IPS-15b (cell line): ENCODE measurements at regions not wholly inside any gene's neighbourhood (a gene's known extent, or its start where the extent isn't known, plus 50 kb on each side); places are given as distances from the start of the nearest gene placed in this dataset.

ENCODE experiments used
- H3K27me3 ChIP-seq: one replicate; pipeline ENCODE4 v1.6.1; 2013; ENCODE audit warnings: low read length; ENCODE audit not compliant: control insufficient read depth, insufficient read depth
- H3K36me3 ChIP-seq: one replicate; pipeline ENCODE4 v1.6.1; 2013; ENCODE audit warnings: low read length; ENCODE audit not compliant: control insufficient read depth, insufficient read depth
- H3K4me1 ChIP-seq: one replicate; pipeline ENCODE4 v1.6.1; 2013; ENCODE audit warnings: mild to moderate bottlenecking, low read length; ENCODE audit not compliant: control insufficient read depth, insufficient read depth
- H3K4me3 ChIP-seq: one replicate; pipeline ENCODE4 v1.5.1; 2013; ENCODE audit warnings: low read depth, low read length
- H3K9ac ChIP-seq: one replicate; pipeline ENCODE4 v1.6.1; 2013; ENCODE audit warnings: low read depth, mild to moderate bottlenecking, low read length
- H3K9me3 ChIP-seq: one replicate; pipeline ENCODE4 v1.6.1; 2013; ENCODE audit warnings: mild to moderate bottlenecking, low read length; ENCODE audit not compliant: control insufficient read depth, insufficient read depth

DNA sequence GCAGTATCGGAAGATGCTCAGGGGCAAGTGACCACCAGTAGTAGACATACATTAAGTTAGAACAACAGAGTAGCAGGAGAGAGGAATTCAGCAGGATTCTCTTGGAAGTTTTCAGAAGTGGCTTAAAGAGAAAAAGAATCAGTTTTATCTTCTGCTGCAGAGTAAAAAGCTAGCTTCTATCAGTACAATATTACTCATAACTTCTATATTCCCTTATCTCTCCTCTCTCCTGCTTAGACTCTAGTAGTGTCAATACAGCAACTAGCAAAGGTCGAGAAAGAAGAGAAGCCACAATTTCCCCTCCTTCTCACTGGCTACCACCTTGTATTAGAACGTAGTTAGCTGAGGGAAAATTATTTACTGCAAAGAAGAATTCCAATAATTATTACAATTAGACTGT, 539.7 kb downstream of the DIPK2A start:
- H3K9me3 ChIP-seq = no peaks in the 10 kb centered on the region
- no peak overlapping the region for H3K4me3 ChIP-seq
- H3K9ac ChIP-seq = no peak overlapping the region
- H3K4me1 ChIP-seq = no peaks in the 10 kb centered on the region
- no peaks in the 10 kb centered on the region for H3K36me3 ChIP-seq
- H3K27me3 ChIP-seq = no peaks in the 10 kb centered on the region

DNA sequence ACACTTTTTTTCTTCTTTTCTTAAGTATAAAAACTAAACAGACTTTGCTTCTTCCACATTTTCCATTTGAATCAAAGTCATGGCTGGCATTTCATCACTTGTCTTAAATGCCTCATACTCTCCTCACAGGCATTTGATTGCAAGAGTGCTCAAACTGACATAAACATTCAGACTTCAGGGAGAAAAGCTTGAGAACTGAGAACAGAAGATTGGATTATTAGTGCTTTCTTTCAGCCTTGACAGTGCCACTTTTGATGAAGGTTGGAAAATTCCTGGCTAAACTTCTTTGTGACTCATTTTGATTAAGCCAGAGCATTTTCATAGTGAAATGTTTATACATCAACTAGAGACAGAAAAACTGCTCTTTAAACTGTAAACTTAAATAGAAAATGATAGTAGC, 544.4 kb downstream of the DIPK2A start:
- no peaks in the 10 kb centered on the region for H3K36me3 ChIP-seq

DNA sequence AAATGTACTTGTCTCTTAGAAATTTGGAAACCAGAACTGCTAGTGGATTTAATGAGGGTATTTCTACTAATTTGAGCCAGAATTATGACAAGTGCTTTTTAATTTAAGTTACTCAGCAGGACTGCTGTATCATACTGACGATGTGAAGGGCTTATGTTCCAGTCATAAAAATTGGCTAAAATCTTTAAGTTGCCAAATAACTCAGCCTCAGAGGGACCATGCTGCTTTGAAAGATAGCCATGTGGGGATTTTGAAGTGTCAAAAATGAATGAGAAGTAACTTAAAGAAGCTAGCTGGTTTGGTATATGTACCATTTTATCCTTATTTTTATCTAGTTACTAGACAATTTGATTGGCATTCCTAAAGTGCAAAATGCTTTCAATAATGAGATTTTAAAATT, 545.0 kb downstream of the DIPK2A start:
- no peaks in the 10 kb centered on the region for H3K27me3 ChIP-seq
- no peaks in the 10 kb centered on the region for H3K9me3 ChIP-seq
- no peak overlapping the region for H3K4me3 ChIP-seq
- H3K36me3 ChIP-seq = no peaks in the 10 kb centered on the region
- no peaks in the 10 kb centered on the region for H3K4me1 ChIP-seq
- H3K9ac ChIP-seq = no peak overlapping the region

More for the DNA sequence above, 544.4 kb downstream of the DIPK2A start:
- no peak overlapping the region for H3K9ac ChIP-seq
- H3K27me3 ChIP-seq = no peaks in the 10 kb centered on the region
- no peak overlapping the region for H3K4me3 ChIP-seq
- no peaks in the 10 kb centered on the region for H3K9me3 ChIP-seq
- no peaks in the 10 kb centered on the region for H3K4me1 ChIP-seq

DNA sequence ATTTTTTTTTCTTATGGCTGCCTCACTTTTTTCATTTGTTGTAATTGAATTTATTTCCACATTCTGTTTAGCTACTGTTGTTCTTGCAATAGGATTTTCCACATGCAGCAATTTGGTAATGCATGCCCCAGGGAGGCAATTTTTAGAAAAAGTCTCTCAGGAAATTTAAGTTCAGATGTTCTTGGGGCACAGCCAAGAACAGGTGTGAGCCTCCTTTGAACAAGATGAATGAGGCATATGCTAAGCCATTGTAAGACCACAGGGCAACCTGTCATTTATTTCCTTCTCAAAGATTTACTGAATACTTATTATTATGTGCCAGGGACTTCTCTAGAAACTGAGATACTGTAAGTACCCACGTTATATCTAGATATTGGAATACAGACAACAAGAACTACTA, 549.5 kb downstream of the DIPK2A start:
- peaks cover 6% of the 10 kb centered on the region for H3K4me1 ChIP-seq
- no peaks in the 10 kb centered on the region for H3K36me3 ChIP-seq
- H3K27me3 ChIP-seq = no peaks in the 10 kb centered on the region
- H3K9me3 ChIP-seq = no peaks in the 10 kb centered on the region
- H3K9ac ChIP-seq = no peak overlapping the region
- H3K4me3 ChIP-seq = no peak overlapping the region

DNA sequence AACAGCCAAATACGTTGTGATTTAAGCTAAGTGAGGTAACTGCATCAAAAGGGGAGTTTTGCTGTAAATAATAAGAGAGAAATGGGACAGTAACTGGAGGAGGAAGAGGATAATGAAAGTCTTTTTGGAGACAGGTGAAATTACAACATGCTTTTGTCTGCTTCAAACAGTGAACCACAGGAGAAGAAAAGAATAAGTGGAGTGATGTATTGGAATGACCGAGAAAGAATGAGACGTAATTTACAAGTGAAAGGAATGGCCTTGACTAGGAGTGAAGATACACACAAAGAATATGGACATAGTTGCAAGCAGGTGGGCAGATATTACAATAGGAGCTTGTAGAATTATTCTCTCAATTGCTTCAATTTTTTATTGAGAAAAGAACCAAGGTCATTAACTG, 550.8 kb downstream of the DIPK2A start:
- Histone ChIP-seq H3K27me3 (no peaks in the 10 kb centered on the region), H3K9ac (no peak overlapping the region), H3K36me3 (no peaks in the 10 kb centered on the region), H3K4me1 (peaks cover 6% of the 10 kb centered on the region), H3K9me3 (no peaks in the 10 kb centered on the region), H3K4me3 (no peak overlapping the region)

DNA sequence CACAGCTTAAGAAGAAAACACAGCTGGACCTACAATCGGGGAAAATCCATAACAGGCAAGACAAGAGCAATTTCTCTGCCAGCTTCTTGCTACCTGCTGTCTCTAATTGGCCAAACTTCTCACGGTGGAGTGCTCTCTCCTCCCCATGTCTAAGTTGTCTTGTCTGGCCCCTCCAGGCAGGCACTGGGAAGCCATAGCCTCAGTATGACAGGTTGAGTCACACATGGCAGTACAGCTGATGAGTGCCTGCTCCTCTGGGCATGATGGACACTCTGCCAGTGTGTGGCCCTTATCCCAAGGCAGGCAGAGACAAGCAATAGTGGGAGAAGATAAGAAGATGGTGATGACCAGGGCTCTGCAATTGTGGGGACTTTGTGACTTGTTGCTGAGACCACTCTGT, 551.8 kb downstream of the DIPK2A start:
- no peaks in the 10 kb centered on the region for H3K27me3 ChIP-seq
- no peak overlapping the region for H3K9ac ChIP-seq
- H3K9me3 ChIP-seq = no peaks in the 10 kb centered on the region
- peaks cover 6% of the 10 kb centered on the region for H3K4me1 ChIP-seq
- H3K36me3 ChIP-seq = no peaks in the 10 kb centered on the region
- no peak overlapping the region for H3K4me3 ChIP-seq

DNA sequence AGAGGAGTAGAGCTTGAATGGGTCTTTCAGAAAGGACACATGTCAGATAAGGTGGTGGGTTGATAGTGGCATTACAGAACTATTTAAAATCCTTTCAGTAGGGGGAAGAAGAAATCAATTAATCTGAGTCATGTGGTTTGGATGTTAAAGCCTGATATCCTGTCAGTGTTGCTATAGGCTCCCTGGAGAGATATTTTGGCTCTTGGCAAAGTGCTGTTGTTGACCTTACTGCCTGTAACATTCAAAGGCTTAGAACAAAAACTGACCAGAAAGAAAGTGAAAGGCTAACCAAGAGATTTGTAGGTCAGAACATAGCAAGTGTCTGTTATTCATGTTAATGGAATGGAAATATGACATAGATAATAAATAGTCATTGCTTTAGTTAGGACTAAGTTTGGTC, 552.9 kb downstream of the DIPK2A start:
- Histone ChIP-seq H3K27me3 (no peaks in the 10 kb centered on the region), H3K4me1 (peaks cover 6% of the 10 kb centered on the region), H3K36me3 (no peaks in the 10 kb centered on the region), H3K9me3 (no peaks in the 10 kb centered on the region), H3K4me3 (no peak overlapping the region), H3K9ac (no peak overlapping the region)

DNA sequence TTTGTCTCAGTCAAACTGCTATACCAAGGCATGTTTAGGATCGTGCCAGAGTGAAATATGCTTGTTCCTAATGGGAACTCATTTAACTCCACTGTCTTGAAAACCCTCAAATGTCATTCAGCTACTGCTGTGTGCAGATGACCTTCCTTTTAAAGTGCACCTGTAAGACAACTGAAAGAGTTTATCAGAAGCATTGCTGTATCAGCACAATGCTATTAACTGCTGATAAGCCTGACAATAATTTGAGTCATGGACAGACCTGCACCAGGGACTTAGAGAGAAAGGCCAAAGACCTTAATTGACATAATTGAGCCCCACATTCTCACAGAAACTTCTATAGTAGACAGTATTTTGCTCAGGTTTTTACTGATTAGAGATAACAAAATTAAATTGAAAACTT, 557.9 kb downstream of the DIPK2A start:
- no peaks in the 10 kb centered on the region for H3K4me1 ChIP-seq
- no peaks in the 10 kb centered on the region for H3K9me3 ChIP-seq
- H3K36me3 ChIP-seq = no peaks in the 10 kb centered on the region
- H3K4me3 ChIP-seq = no peak overlapping the region
- no peaks in the 10 kb centered on the region for H3K27me3 ChIP-seq
- H3K9ac ChIP-seq = no peak overlapping the region

DNA sequence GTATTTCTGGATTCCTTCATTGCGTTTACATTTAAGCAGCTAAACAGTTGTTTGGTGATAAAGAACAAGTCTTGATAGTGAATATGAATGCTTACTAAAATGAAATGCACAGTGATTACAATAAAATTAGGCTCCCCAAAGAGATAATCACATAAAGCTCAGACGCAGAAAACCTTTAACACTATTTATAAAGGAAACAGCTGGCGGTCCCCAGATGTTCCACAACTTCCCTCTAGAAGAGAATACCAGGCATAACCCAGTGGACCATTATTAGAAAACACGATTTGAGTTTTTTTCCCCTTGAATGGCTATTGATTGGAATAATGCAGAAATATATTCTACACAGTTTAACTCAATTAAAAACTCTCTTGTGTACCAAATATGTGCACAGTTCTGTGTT, 573.2 kb downstream of the DIPK2A start:
- no peaks in the 10 kb centered on the region for H3K36me3 ChIP-seq
- H3K9me3 ChIP-seq = no peaks in the 10 kb centered on the region
- H3K9ac ChIP-seq = no peak overlapping the region
- no peaks in the 10 kb centered on the region for H3K27me3 ChIP-seq
- H3K4me3 ChIP-seq = no peak overlapping the region
- H3K4me1 ChIP-seq = peaks cover 9% of the 10 kb centered on the region

DNA sequence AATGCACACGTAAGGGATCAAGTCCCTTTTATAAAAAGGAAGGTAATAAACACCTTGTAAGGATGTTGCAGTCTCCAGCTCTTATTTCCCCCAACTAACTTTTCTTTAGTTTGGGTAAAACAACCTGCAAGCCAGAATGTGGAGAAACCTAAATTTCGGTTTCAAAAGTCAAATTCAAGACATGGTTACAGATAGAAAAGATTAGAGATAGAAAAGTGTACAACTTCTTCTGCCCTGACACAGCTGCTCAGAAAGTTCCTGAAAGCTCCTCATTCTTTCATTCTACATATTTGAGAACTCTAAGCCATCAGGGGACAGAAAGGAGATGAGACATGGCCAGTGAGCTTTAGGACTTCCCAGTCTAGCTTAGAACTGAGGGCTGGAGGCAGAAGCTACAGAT, 574.9 kb downstream of the DIPK2A start:
- no peak overlapping the region for H3K9ac ChIP-seq
- H3K4me1 ChIP-seq = peaks cover 9% of the 10 kb centered on the region
- no peaks in the 10 kb centered on the region for H3K27me3 ChIP-seq
- H3K36me3 ChIP-seq = no peaks in the 10 kb centered on the region
- H3K9me3 ChIP-seq = no peaks in the 10 kb centered on the region
- H3K4me3 ChIP-seq = no peak overlapping the region

DNA sequence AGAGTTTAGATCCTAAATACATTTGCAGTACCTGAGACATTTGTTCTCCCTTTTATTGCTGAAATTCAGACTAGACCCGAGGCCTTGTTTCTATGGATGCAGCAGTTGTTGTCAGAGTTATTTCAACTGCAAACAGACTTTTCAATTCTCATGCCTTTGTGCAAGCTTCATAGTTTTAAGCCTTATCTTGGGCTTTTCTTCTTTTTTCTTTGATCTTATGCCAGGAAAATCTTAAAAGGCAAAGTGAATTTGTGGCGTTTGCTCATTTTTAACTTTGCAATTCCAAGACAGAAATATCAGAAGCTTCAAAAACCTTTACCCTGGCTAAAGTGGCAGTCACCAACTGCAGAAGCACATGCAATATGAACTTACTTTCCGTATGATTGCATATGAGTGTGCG, 576.7 kb downstream of the DIPK2A start:
- Histone ChIP-seq H3K4me1 (peaks cover 9% of the 10 kb centered on the region), H3K36me3 (no peaks in the 10 kb centered on the region), H3K9ac (no peak overlapping the region)

DNA sequence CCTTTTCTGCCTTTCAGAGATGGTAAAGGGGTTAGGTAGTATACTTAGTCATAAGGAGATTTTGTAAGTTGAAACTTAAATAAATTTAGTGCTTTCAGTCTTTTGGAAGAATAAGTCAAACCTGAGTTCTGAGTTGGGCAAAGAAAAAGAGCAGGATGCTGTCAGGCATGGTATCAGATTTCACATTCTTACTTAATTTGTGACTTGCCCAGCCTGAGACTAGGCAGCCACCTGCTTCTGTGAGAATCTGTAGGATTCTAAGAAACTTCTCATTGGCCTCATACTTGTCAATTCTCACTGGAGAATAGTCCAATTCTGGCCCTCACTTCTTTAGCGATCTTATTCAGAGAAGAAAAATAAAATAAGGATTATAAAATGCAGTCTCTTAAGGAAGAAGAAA, 577.5 kb downstream of the DIPK2A start:
- Histone ChIP-seq H3K4me1 (peaks cover 9% of the 10 kb centered on the region), H3K36me3 (no peaks in the 10 kb centered on the region), H3K4me3 (no peak overlapping the region), H3K27me3 (no peaks in the 10 kb centered on the region), H3K9ac (no peak overlapping the region), H3K9me3 (no peaks in the 10 kb centered on the region)

More for the DNA sequence above, 576.7 kb downstream of the DIPK2A start:
- H3K27me3 ChIP-seq = no peaks in the 10 kb centered on the region
- H3K4me3 ChIP-seq = no peak overlapping the region
- no peaks in the 10 kb centered on the region for H3K9me3 ChIP-seq
